ENCODE measurements at regions not wholly inside any gene's neighbourhood (a gene's known extent, or its start where the extent isn't known, plus 50 kb on each side); places are given as distances from the start of the nearest gene placed in this dataset.

- TF ChIP-seq PATZ1 (tag by site-specific recombination; IDR thresholded peaks at IDR 0.05) (no peak), ZNF175 (tag by site-specific recombination; IDR thresholded peaks at IDR 0.05) (no peak), SP3 (tag by site-specific recombination; IDR thresholded peaks at IDR 0.05) (no peak), ZNF513 (tag by site-specific recombination; IDR thresholded peaks at IDR 0.05) (no peak), KLF7 (tag by site-specific recombination; IDR thresholded peaks at IDR 0.05; ENCODE audit: borderline replicate concordance) (no peak), ZNF701 (tag by site-specific recombination; IDR thresholded peaks at IDR 0.05) (no peak)
Observed at GRCh38 chr4:155607481-155607880, 59.2 kb upstream of the GUCY1A1 start (continued).

GRCh38 chr4:155604718-155605626 is 61.7 kb upstream of the GUCY1A1 start:
- POLR2A ChIA-PET = no interaction called here

More at GRCh38 chr4:155604718-155605626, 61.7 kb upstream of the GUCY1A1 start:
- TF ChIP-seq ZSCAN5A (tag by site-specific recombination; IDR thresholded peaks at IDR 0.05) (no peak), ZNF175 (tag by site-specific recombination; IDR thresholded peaks at IDR 0.05) (no peak), ZNF10 (tag by site-specific recombination; IDR thresholded peaks at IDR 0.05) (no peak), ZNF488 (tag by site-specific recombination; IDR thresholded peaks at IDR 0.05) (no peak), KLF7 (tag by site-specific recombination; IDR thresholded peaks at IDR 0.05; ENCODE audit: borderline replicate concordance) (no peak), ZNF610 (tag by site-specific recombination; IDR thresholded peaks at IDR 0.05; ENCODE audit: borderline replicate concordance) (no peak), ZNF2 (tag by site-specific recombination; IDR thresholded peaks at IDR 0.05) (no peak), MEIS1 (CRISPR knock-in tag; IDR thresholded peaks at IDR 0.05; ENCODE audit: borderline replicate concordance) (no peak), OVOL3 (tag by site-specific recombination; IDR thresholded peaks at IDR 0.05) (no peak), ZNF394 (tag by site-specific recombination; IDR thresholded peaks at IDR 0.05; ENCODE audit: borderline replicate concordance) (no peak), SP2 (tag by site-specific recombination; IDR thresholded peaks at IDR 0.05) (no peak), ZNF274 (IDR thresholded peaks at IDR 0.05; ENCODE audit: low read length) (no peak), ZNF274 (tag by site-specific recombination; IDR thresholded peaks at IDR 0.05; ENCODE audit: borderline replicate concordance) (no peak), HOXD13 (CRISPR knock-in tag; IDR thresholded peaks at IDR 0.05; ENCODE audit: borderline replicate concordance) (no peak), ZNF223 (tag by site-specific recombination; IDR thresholded peaks at IDR 0.05) (no peak), ZSCAN30 (tag by site-specific recombination; IDR thresholded peaks at IDR 0.05) (no peak), ZNF354C (tag by site-specific recombination; IDR thresholded peaks at IDR 0.05; ENCODE audit: borderline replicate concordance, low read depth) (no peak), ZNF221 (tag by site-specific recombination; IDR thresholded peaks at IDR 0.05; ENCODE audit: borderline replicate concordance) (no peak)
- no peaks in the 10 kb centered on the region for H3K36me3 ChIP-seq (ENCODE audit: control insufficient read depth in 2 of 2, insufficient read depth in 1 of 2, low read length in 2 of 2)
- H3K4me1 ChIP-seq (ENCODE audit: control insufficient read depth, insufficient read depth, low read length) = no peaks in the 10 kb centered on the region
- CTCF ChIA-PET = no interaction called here
- H3K9me3 ChIP-seq (ENCODE audit: control insufficient read depth, insufficient read depth, low read depth, low read length) = no peaks in the 10 kb centered on the region
- H3K4me3 ChIP-seq (ENCODE audit: low read depth, low read length) = no peak overlapping the region
- H3K27ac ChIP-seq (ENCODE audit: extremely low read depth, low read depth, low read length) = no peak overlapping the region

All from HEK293 (cell line).